MM.1S (cell line): ENCODE measurements at regions not wholly inside any gene's neighbourhood (a gene's known extent, or its start where the extent isn't known, plus 50 kb on each side); places are given as distances from the start of the nearest gene placed in this dataset.

ENCODE experiments used
- DNase-seq: peaks from one replicate; pipeline ENCODE4 v3.0.0-alpha.2; 2015
- H2AFZ ChIP-seq: fragments of 300-600 bp; sonication (generic); 2 replicates; pipeline ENCODE4 v1.6.0; 2016; ENCODE audit warnings: antibody characterized with exemption, low read length
- H3F3A ChIP-seq: fragments of 300-600 bp; sonication (generic); 2 replicates; pipeline ENCODE4 v1.6.1; 2016; ENCODE audit warnings: mild to moderate bottlenecking, antibody characterized with exemption, low read length, moderate library complexity, mixed read lengths; ENCODE audit not compliant: insufficient read depth
- H3K27ac ChIP-seq: fragments of 300-600 bp; sonication (generic); 2 replicates; pipeline ENCODE4 v1.5.1; 2016; ENCODE audit warnings: mild to moderate bottlenecking, low read length
- H3K27me3 ChIP-seq: fragments of 300-600 bp; sonication (generic); replicated peaks from 2 replicates; pipeline ENCODE4 v1.6.0; 2016; ENCODE audit warnings: low read length; ENCODE audit not compliant: insufficient read depth
- H3K36me3 ChIP-seq: fragments of 300-600 bp; sonication (generic); replicated peaks from 2 replicates; pipeline ENCODE4 v1.6.1; 2016; ENCODE audit warnings: mild to moderate bottlenecking, low read length, mixed read lengths; ENCODE audit not compliant: insufficient read depth
- H3K4me1 ChIP-seq: fragments of 300-600 bp; sonication (generic); 2 replicates; pipeline ENCODE4 v1.6.1; 2016; ENCODE audit warnings: low read length, mixed read lengths
- H3K4me2 ChIP-seq: fragments of 300-600 bp; sonication (generic); 2 replicates; pipeline ENCODE4 v1.6.0; 2016; ENCODE audit warnings: low read depth, low read length
- H3K4me3 ChIP-seq: fragments of 300-600 bp; sonication (generic); 2 replicates; pipeline ENCODE4 v1.5.1; 2016; ENCODE audit warnings: low read length, mixed read lengths
- H3K79me2 ChIP-seq: fragments of 300-600 bp; sonication (generic); 2 replicates; pipeline ENCODE4 v1.6.1; 2016; ENCODE audit warnings: mixed run types, low read length, mixed read lengths
- H3K9ac ChIP-seq: fragments of 300-600 bp; sonication (generic); 2 replicates; pipeline ENCODE4 v1.6.1; 2016; ENCODE audit warnings: low read length, mixed read lengths
- H3K9me2 ChIP-seq: fragments of 300-600 bp; sonication (generic); replicated peaks from 2 replicates; pipeline ENCODE4 v1.6.1; 2016; ENCODE audit warnings: mild to moderate bottlenecking, low read length, mixed read lengths; ENCODE audit not compliant: insufficient read depth
- H3K9me3 ChIP-seq: fragments of 300-600 bp; sonication (generic); replicated peaks from 2 replicates; pipeline ENCODE4 v1.6.1; 2016; ENCODE audit warnings: mild to moderate bottlenecking, low read length, mixed read lengths; ENCODE audit not compliant: insufficient read depth
- H4K20me1 ChIP-seq: fragments of 300-600 bp; sonication (generic); 2 replicates; pipeline ENCODE4 v1.6.1; 2016; ENCODE audit warnings: mild to moderate bottlenecking, low read length, moderate library complexity, mixed read lengths; ENCODE audit not compliant: insufficient read depth
- CTCF ChIP-seq: fragments of 300-600 bp; sonication (generic); IDR thresholded peaks from 2 replicates; pipeline ENCODE4 v1.5.1; 2016; ENCODE audit warnings: antibody characterized with exemption, low read length, mixed read lengths
- EZH2 ChIP-seq: fragments of 300-600 bp; sonication (generic); optimal IDR thresholded peaks from 2 replicates; pipeline ENCODE3; 2017; ENCODE audit warnings: low read depth, mild to moderate bottlenecking, antibody characterized with exemption, low read length, mixed read lengths
- EZH2phosphoT487 ChIP-seq: fragments of 300-600 bp; sonication (generic); IDR thresholded peaks from 2 replicates; pipeline ENCODE4 v1.6.1; 2018; ENCODE audit warnings: antibody characterized with exemption, low read length

GRCh38 chr10:3625959-3626751 lies 158.9 kb downstream of the KLF6 start:
- peaks cover 48% of the 10 kb centered on the region for H3K4me1 ChIP-seq
- peaks cover 23% of the 10 kb centered on the region for H3F3A ChIP-seq
- H3K27me3 ChIP-seq: no peaks in the 10 kb centered on the region
- no peak for TF ChIP-seq EZH2phosphoT487
- TF ChIP-seq CTCF: no peak
- no peak for TF ChIP-seq EZH2
- H3K36me3 ChIP-seq: no peaks in the 10 kb centered on the region
- no peaks in the 10 kb centered on the region for H3K9me2 ChIP-seq
- peak overlapping the region; percentile 30; the same call in 1 of the 2 replicates for H3K9ac ChIP-seq
- H3K79me2 ChIP-seq: no peaks in the 10 kb centered on the region
- H3K27ac ChIP-seq: peak overlapping the region; percentile 87
- H3K9me3 ChIP-seq: no peaks in the 10 kb centered on the region
- DNase-seq: peak; percentile 78
- H2AFZ ChIP-seq: peak overlapping the region; percentile 26; the same call in 1 of the 2 replicates
- H3K4me3 ChIP-seq: peak overlapping the region; percentile 10; the same call in 1 of the 2 replicates
- H4K20me1 ChIP-seq: no peaks in the 10 kb centered on the region
- H3K4me2 ChIP-seq: peak overlapping the region; percentile 66

GRCh38 chr10:3624367-3624766 lies 160.6 kb downstream of the KLF6 start:
- Histone ChIP-seq H3K79me2 (no peaks in the 10 kb centered on the region), H3K27me3 (no peaks in the 10 kb centered on the region), H3K4me2 (no peak overlapping the region), H3K36me3 (no peaks in the 10 kb centered on the region), H3K4me3 (no peak overlapping the region), H3K9me3 (no peaks in the 10 kb centered on the region), H3F3A (peaks cover 23% of the 10 kb centered on the region), H3K27ac (no peak overlapping the region), H3K9ac (no peak overlapping the region), H4K20me1 (no peaks in the 10 kb centered on the region), H2AFZ (no peak overlapping the region), H3K4me1 (peaks cover 48% of the 10 kb centered on the region), H3K9me2 (no peaks in the 10 kb centered on the region)
- TF ChIP-seq CTCF (no peak), EZH2 (no peak), EZH2phosphoT487 (no peak)
- DNase-seq: no peak

GRCh38 chr10:3623746-3624145 lies 161.3 kb downstream of the KLF6 start:
- Histone ChIP-seq H3K4me1 (peaks cover 48% of the 10 kb centered on the region), H3K27ac (peak overlapping the region; percentile 57; the same call in 1 of the 2 replicates)

More at GRCh38 chr10:3623746-3624145, 161.3 kb downstream of the KLF6 start:
- Histone ChIP-seq H4K20me1 (no peaks in the 10 kb centered on the region), H3K9me3 (no peaks in the 10 kb centered on the region), H3F3A (peaks cover 23% of the 10 kb centered on the region), H3K79me2 (no peaks in the 10 kb centered on the region), H3K4me2 (peak overlapping the region; percentile 10; the same call in 1 of the 2 replicates), H3K4me3 (no peak overlapping the region), H3K36me3 (no peaks in the 10 kb centered on the region), H3K27me3 (no peaks in the 10 kb centered on the region), H3K9ac (no peak overlapping the region), H2AFZ (no peak overlapping the region), H3K9me2 (no peaks in the 10 kb centered on the region)
- DNase-seq: no peak
- no peak for TF ChIP-seq EZH2
- TF ChIP-seq CTCF: no peak
- no peak for TF ChIP-seq EZH2phosphoT487
